Caco-2 (cell line): ENCODE measurements at regions not wholly inside any gene's neighbourhood (a gene's known extent, or its start where the extent isn't known, plus 50 kb on each side); places are given as distances from the start of the nearest gene placed in this dataset.

Experiments
- BruUV-seq: library from RNA; stranded (reverse); fragments of 400-500 nt; replicated peaks from 2 replicates; lab custom pipeline; 2021; lab: Mats Ljungman, UMichigan
- CTCF ChIA-PET: fragments of 300-600 bp; sonication (Branson Sonifier 250); formaldehyde crosslinking; loops from one replicate; lab custom pipeline; 2022; ENCODE audit warnings: antibody characterized with exemption; lab: Charles Lee
- POLR2A ChIA-PET: fragments of 300-600 bp; sonication (Branson Sonifier 250); formaldehyde crosslinking; loops from one replicate; lab custom pipeline; 2022; ENCODE audit warnings: antibody characterized with exemption; lab: Charles Lee
- DNase-seq, 2 experiments: peaks; one replicate each; pipeline versions ENCODE4 v3.0.0 to v3.0.0-alpha.2; 2020 to 2022
- H3K27me3 ChIP-seq: replicated peaks from 2 replicates; pipeline ENCODE4 v1.6.0; 2011; ENCODE audit warnings: low read length; ENCODE audit not compliant: control insufficient read depth, insufficient read depth
- H3K36me3 ChIP-seq: 2 replicates; pipeline ENCODE4 v1.5.1; 2011; ENCODE audit warnings: low read length; ENCODE audit not compliant: control insufficient read depth, insufficient read depth
- H3K4me1 ChIP-seq: fragments of 250-450 bp; sonication (Bioruptor Pico); 2 replicates; pipeline ENCODE4 v1.5.1; 2020; ENCODE audit warnings: mild to moderate bottlenecking
- H3K4me3 ChIP-seq: 2 replicates; pipeline ENCODE4 v1.5.1; 2011; ENCODE audit warnings: low read depth, mild to moderate bottlenecking, control low read depth, low read length
- H3K9me3 ChIP-seq: fragments of 250-450 bp; sonication (Bioruptor Pico); 2 replicates; pipeline ENCODE4 v1.5.1; 2020; ENCODE audit warnings: mild to moderate bottlenecking, moderate library complexity
- H3K27ac Mint-ChIP-seq: one replicate; pipeline ENCODE4 v1.8.0; 2022; ENCODE audit warnings: mixed read lengths; ENCODE audit not compliant: unreplicated experiment
- H3K27me3 Mint-ChIP-seq: one replicate; pipeline ENCODE4 v1.8.0; 2022; ENCODE audit warnings: mixed read lengths; ENCODE audit not compliant: insufficient read depth, unreplicated experiment
- H3K36me3 Mint-ChIP-seq: one replicate; pipeline ENCODE4 v1.8.0; 2022; ENCODE audit warnings: mild to moderate bottlenecking, mixed read lengths; ENCODE audit not compliant: insufficient read depth, unreplicated experiment
- H3K4me1 Mint-ChIP-seq: one replicate; pipeline ENCODE4 v1.8.0; 2022; ENCODE audit warnings: low read depth, mixed read lengths; ENCODE audit not compliant: unreplicated experiment
- H3K4me3 Mint-ChIP-seq: one replicate; pipeline ENCODE4 v1.8.0; 2022; ENCODE audit warnings: mild to moderate bottlenecking, moderate library complexity, mixed read lengths; ENCODE audit not compliant: unreplicated experiment
- H3K9me3 Mint-ChIP-seq: one replicate; pipeline ENCODE4 v1.8.0; 2022; ENCODE audit warnings: mixed read lengths; ENCODE audit not compliant: unreplicated experiment
- intact Hi-C: fragments of 100-400 bp; cut with micrococcal nuclease; formaldehyde crosslinking; loops from one replicate; pipeline ENCODE4 v1.10.0; 2022; ENCODE audit not compliant: unreplicated experiment
- TF ChIP-seq, protein P1 (sequence below), 2 experiments: fragments of 200-600 bp in 1 of 2; IDR thresholded peaks; 1 replicate in 1 of 2; 2 replicates in 1 of 2; pipeline versions ENCODE4 v1.5.1 to v1.8.0; 2011 to 2022; ENCODE audit warnings: antibody characterized with exemption in 1 of 2, control low read depth in 1 of 2, inconsistent platforms in 1 of 2, low read depth in 1 of 2, low read length in 1 of 2, mild to moderate bottlenecking in 1 of 2, moderate library complexity in 1 of 2; ENCODE audit not compliant: insufficient read depth in 1 of 2, severe bottlenecking in 1 of 2, unreplicated experiment in 1 of 2

DNA sequence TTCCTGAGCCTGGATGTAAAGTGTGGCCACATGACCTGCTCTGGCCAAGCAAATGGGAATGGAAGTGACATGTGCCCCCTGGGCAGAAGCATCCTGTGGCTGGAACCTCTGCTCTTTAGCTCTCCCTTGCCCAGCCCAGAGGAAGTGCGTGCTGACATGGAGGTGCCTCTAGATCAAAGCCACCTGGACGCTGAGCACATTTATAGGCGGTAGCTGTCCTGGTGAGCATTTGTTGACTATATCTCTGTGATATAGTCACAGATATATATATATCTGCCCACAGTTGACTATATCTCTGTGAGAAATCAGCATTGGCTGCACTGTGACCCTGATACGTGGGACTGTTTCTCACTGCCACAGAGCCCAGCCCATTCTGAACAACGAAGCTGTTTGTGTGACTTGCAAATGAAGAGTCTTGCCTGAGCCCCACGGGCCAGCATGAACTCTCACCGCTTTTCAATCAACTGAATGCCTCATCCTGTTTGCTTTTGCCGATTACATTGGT, 118.8 kb downstream of the C16orf95 start:
- no peaks in the 10 kb centered on the region for H3K9me3 ChIP-seq
- no peaks in the 10 kb centered on the region for H3K4me1 Mint-ChIP-seq
- H3K36me3 ChIP-seq, result no peaks in the 10 kb centered on the region
- no TSS peak for BruUV-seq
- TF ChIP-seq, protein P1, sequence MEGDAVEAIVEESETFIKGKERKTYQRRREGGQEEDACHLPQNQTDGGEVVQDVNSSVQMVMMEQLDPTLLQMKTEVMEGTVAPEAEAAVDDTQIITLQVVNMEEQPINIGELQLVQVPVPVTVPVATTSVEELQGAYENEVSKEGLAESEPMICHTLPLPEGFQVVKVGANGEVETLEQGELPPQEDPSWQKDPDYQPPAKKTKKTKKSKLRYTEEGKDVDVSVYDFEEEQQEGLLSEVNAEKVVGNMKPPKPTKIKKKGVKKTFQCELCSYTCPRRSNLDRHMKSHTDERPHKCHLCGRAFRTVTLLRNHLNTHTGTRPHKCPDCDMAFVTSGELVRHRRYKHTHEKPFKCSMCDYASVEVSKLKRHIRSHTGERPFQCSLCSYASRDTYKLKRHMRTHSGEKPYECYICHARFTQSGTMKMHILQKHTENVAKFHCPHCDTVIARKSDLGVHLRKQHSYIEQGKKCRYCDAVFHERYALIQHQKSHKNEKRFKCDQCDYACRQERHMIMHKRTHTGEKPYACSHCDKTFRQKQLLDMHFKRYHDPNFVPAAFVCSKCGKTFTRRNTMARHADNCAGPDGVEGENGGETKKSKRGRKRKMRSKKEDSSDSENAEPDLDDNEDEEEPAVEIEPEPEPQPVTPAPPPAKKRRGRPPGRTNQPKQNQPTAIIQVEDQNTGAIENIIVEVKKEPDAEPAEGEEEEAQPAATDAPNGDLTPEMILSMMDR (IDR thresholded peaks at IDR 0.05; ENCODE audit: insufficient read depth in 1 of 2, low read depth in 1 of 2, low read length in 1 of 2, severe bottlenecking in 1 of 2, unreplicated experiment in 1 of 2), result no peak
- peaks cover 4% of the 10 kb centered on the region for H3K27me3 Mint-ChIP-seq
- CTCF ChIA-PET, result no interaction called here
- no peaks in the 10 kb centered on the region for H3K27me3 ChIP-seq
- H3K9me3 Mint-ChIP-seq, result no peaks in the 10 kb centered on the region
- H3K4me3 ChIP-seq, result no peak overlapping the region
- no peak overlapping the region for H3K4me3 Mint-ChIP-seq
- DNase-seq, result no peak
- POLR2A ChIA-PET, result no interaction called here
- no peaks in the 10 kb centered on the region for H3K4me1 ChIP-seq
- intact Hi-C loops, result no loop called here
- H3K36me3 Mint-ChIP-seq, result no peaks in the 10 kb centered on the region
- H3K27ac Mint-ChIP-seq, result no peak overlapping the region

DNA sequence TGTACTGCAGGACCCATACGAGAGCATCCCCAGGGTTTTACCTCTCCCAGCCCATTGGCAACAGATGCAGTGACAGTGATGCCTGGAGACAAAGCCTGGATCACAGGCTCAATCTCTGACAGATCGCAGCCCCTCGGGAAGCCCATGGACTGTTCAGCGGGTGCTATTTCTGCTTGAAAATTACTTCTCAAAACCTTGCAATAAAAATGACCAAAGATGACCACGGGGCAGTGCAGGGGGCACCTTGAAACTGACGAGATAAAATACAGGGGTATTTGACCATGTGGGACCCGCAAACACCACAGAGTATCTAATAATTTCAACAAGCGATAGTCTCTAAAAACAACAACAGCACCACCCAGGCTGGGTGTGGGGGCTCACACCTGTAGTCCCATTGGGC, 118.3 kb downstream of the C16orf95 start:
- TF ChIP-seq, protein P1 (IDR thresholded peaks at IDR 0.05; ENCODE audit: insufficient read depth in 1 of 2, low read depth in 1 of 2, low read length in 1 of 2, severe bottlenecking in 1 of 2, unreplicated experiment in 1 of 2), result no peak
- Mint-ChIP-seq H3K27ac (no peak overlapping the region), H3K4me1 (no peaks in the 10 kb centered on the region), H3K27me3 (peaks cover 4% of the 10 kb centered on the region), H3K36me3 (no peaks in the 10 kb centered on the region), H3K9me3 (no peaks in the 10 kb centered on the region), H3K4me3 (no peak overlapping the region)
- no TSS peak for BruUV-seq
- ChIA-PET CTCF (no interaction called here), POLR2A (no interaction called here)
- H3K36me3 ChIP-seq, result no peaks in the 10 kb centered on the region
- H3K4me1 ChIP-seq, result no peaks in the 10 kb centered on the region
- H3K4me3 ChIP-seq, result no peak overlapping the region
- no peak for DNase-seq
- H3K9me3 ChIP-seq, result no peaks in the 10 kb centered on the region
- H3K27me3 ChIP-seq, result no peaks in the 10 kb centered on the region
- intact Hi-C loops, result no loop called here

DNA sequence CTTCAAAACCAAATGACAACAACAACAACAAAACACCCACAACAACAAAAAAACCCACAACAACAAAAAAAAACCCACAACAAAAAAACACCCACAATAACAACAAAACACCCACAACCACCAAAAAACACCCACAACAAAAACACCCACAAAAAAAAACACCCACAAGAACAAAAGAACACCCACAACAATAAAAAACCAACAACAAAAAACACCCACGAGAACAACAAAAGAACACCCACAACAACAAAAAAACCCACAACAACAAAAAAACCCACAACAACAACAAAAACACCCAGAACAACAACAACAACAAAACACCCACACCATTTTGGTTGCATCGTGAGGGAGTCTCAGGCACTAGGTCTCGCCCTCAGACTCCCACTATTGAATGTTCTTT, 117.8 kb downstream of the C16orf95 start:
- ChIA-PET POLR2A (no interaction called here), CTCF (no interaction called here)
- Histone ChIP-seq H3K27me3 (no peaks in the 10 kb centered on the region), H3K4me3 (no peak overlapping the region), H3K4me1 (no peaks in the 10 kb centered on the region), H3K9me3 (no peaks in the 10 kb centered on the region), H3K36me3 (no peaks in the 10 kb centered on the region)
- TF ChIP-seq, protein P1 (IDR thresholded peaks at IDR 0.05; ENCODE audit: insufficient read depth in 1 of 2, low read depth in 1 of 2, low read length in 1 of 2, severe bottlenecking in 1 of 2, unreplicated experiment in 1 of 2), result no peak
- Mint-ChIP-seq H3K27me3 (peaks cover 4% of the 10 kb centered on the region), H3K36me3 (no peaks in the 10 kb centered on the region), H3K9me3 (no peaks in the 10 kb centered on the region), H3K4me3 (no peak overlapping the region), H3K27ac (no peak overlapping the region), H3K4me1 (no peaks in the 10 kb centered on the region)
- DNase-seq, result no peak
- BruUV-seq, result no TSS peak
- intact Hi-C loops, result no loop called here
